GM18498 (cell line): ENCODE measurements at regions not wholly inside any gene's neighbourhood (a gene's known extent, or its start where the extent isn't known, plus 50 kb on each side); places are given as distances from the start of the nearest gene placed in this dataset.
A peak's percentile ranks its signal among the peaks of the same experiment; 100 is the strongest.

ENCODE experiments used
- ATAC-seq: cut with Tn5 transposase; IDR thresholded peaks from one replicate; pipeline ENCODE4 v1.9.1; 2021; ENCODE audit warnings: mild to moderate bottlenecking, moderate library complexity; ENCODE audit not compliant: unreplicated experiment

DNA sequence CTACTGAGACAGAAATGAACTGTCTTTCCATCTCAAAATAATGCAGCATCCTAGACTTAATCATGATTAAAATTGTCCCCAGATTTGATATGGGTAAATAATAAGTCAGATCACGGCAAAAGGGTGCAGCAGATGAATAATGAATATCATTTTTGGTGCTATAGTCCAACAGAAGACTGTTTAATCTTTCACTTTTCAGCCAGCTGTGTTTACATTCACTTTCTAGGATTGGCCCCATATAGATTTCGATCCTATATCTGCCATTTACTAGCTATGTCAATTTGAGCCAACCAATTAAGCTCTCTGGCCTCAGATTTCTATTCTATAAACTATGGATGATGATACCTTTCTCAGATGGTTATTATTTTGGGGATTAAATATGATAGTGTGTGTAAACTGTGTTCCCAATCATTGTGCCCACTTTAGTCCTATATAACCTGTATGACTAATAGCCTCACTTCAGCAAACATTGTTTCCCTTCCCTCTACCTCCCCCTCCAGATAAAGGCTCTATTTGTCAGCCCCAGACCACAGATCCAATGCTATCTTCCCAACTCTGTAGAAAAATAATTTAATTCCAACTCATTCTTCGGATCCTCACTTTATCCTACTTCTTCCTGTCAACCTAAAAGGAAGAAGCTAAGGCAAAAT is 53.6 kb upstream of the NT5E start:
- no peak for ATAC-seq

DNA sequence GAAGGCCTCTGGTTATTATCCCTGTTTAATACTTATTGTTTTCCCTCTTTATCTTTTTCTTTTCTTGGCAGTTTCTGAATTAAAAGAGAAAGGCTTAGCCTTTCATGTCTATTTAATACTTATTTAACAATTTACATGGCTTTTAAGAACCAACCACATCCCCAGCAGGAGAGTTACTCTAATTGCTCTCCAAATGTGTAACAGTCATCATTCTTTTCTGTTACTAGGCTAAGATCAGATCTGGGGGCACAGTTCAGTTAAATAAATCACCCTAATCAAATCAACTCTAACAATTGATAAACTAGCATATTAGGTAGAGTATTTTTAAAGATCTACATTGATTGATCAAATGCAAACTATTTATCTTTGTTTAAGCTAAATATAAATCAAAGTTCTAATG is 54.1 kb upstream of the NT5E start:
- ATAC-seq, result no peak

DNA sequence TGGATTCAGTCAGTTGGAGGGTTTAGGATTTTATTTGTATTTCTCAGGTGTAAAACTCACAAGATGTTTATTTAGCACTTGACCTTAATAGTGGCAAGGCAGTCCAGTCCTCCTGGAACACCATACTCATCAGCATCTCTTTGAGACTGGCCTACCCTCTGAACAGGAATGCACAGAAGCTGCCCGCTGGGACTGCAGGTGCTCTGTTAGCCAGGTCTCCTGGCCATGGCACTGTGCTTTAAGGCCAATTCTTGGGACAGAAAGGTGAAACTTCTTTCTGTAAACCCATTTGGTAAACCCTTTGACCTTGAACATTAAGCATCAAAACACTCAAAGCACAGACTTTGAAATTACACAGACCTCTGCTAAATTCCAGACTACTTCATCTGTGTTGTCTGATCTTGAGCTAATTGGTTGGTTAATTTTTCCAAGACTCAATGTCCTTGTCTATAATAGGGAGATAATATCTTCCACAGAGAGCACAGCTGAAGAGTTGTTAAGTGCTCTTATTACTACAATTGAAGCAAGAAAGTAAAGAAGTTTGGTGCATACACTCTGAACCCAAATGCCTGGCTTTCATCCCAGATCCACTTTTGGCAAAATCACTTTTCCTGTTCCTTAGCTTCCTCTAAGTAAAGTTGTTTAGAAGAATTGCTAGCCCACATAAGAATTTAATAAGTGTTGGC is 54.9 kb upstream of the NT5E start:
- ATAC-seq, result no peak

DNA sequence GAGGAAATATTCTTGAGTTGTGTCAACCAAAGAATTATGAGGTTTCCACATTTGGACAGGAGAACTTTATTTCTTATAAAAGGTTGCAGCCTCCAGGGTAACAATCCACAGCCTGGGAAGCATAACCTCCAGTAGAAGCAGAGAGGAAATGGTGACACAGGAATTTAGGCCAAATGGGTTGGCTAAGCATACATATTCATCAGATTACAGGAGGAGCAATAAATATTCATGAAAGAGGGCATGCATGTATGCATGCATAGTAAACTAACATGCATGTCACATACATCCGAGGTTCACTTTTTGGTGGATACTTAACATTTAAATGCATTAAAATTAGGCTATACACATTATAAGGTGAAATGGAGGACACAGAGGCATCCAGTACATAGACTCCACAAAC is 55.7 kb upstream of the NT5E start:
- ATAC-seq, result no peak

DNA sequence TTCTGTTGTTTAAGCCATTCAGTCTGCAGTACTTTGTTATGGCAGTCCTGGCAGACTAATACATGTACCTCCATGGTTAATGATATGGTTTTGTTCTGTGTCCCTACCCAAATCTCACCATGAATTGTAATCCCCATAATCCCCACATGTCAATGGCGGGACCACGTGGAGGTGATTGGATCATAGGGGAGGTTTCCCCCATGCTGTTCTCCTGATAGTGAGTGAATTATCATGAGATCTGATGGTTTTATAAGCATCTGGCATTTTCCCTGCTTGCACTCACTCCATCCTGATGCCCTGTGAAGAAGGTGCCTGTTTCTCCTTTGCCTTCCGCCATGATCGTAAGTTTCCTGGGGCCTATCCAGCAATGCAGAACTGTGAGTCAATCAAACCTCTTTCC is 57.5 kb upstream of the NT5E start:
- ATAC-seq, result no peak

DNA sequence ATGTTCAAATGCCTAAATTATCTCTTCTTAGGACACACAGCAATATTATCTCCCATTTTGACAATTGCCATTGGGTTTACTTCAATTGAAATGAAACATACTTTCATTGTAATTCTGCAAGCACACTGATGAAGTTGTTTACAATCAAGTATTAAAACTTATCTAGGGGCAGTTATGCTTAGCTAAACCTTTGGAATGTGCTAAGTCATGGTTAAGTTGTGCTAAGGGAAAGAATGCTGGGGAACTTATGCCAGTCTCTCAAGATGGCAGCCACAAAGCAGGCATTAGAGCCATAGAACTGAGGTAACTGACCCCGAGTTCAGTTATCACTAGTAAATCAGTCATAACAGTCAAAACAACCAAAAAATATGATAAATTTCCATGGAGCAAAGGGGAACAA is 59.1 kb upstream of the NT5E start:
- ATAC-seq, result no peak

DNA sequence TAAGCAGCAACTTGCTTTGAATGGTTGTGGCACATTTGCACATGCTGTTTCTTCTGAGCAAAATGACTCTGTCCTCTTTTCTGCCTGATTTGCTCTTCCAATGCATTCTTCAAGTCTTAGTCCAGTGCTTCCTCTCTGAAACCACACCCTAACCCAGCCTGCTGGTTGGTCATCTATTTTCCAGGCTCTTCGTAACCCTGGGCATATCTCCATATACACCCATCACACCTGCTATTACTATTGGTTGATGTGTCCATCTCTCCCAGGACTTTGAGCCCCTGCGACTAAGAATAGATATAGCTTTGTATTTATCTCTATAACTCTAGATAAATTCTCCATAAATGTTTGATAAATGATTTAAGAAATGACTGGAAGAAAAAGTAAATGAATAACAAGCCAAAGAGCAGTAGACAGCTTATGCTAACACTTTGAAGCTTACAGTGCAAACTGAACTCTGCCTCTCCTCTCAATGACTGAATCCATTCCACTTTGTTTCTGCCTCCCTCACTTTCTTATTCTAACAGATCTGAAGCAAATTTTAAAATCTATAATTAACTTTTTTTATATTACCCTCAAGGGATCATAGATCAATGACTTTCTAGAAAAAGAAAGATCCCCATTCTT is 59.7 kb upstream of the NT5E start:
- ATAC-seq, result no peak

DNA sequence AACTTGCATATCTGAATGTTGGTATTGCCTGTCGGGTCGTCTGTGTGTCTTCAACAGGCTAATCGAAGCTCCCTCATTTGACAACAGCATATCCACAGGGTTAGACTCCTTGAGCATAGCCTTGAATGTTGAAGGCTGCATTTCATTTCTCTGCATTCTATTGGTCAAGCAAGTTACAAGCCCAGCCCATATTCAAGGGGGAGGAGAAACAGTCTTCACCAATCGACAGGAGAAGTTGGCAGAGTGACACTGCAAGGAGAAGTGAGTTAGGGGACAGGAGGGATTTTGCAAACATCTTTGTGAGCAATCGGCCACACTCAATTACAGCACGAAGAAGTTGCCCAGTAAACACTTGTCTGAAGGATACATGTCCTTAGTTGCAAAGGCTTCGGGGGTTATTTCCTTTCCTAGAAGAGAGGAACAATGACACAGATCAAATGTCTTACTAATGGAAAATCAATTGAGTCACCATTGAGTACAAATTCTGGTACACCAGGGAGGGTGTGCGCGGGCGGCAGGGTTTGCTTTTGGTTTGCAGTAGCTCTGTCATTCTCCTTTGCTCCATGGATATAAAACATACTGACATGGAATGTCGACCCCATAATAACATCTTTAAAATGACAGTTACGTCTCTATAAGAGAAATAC is 60.6 kb upstream of the NT5E start:
- no peak for ATAC-seq

DNA sequence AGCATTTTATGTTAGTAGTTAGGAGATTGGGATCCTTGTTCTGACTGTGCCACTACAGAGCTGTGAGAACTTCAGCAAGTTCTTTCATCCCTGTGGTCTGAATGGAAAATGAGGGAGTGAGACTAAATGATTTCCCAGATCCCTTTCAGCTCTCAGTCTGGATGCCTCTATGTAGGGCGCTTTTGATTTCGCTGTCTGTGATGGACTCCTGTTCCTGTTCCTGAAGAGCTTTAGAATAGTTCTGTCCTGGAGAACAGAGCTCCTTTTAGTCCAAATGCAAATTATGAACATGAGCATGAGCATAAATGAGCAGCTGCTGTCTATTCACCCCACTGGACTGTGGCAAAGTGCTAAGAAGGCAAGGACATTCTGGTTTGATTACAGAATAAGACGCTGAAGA is 61.4 kb upstream of the NT5E start:
- no peak for ATAC-seq

DNA sequence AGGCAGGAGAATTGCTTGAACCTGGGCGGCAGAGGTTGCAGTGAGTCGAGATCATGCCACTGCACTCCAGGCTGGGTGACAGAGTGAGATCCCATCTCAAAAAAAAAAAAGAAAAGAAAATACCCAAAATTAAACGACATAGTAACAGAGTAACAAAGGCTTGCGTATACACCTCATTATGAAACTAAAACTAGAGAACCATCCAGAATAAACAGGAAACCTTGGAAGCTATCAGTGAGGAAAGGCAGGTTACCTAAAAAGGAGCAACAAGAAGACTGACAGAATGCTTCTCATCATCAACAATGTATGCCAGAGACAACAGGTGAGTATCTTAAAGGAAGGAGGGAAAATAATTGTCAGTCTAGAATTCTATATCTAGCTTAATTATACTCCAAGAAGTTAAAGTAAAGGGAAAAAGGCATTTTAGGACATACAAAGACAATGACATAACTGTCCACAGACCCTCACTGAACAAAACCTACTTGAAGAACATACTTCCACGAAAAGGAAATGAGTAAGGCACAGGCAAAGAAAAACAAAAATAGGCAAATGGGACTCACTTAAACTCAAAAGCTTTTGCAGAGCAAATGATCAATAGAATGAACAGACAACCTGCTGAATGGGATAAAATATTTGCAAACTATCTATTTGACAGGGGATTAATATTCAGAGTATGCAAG is 64.1 kb upstream of the NT5E start:
- ATAC-seq, result no peak

DNA sequence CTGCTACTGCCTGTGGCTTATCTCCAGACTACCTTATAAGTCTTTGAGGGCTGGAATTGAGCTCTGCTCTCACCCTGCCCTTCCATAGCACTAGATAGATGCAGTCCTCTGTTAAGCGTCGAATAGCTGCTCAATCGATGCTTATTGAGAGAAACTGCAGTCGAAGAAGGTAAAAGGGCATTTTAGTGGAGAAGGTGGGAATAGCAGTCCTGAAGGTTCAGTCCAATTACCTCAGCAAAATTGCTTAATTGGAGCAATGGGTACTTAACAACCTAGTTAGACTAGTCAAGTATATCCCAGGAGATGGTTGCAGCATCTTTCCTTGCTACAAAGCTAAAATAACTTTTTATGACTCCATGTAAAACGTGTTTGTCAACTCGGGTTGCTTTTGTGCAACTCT is 66.8 kb upstream of the NT5E start:
- no peak for ATAC-seq

DNA sequence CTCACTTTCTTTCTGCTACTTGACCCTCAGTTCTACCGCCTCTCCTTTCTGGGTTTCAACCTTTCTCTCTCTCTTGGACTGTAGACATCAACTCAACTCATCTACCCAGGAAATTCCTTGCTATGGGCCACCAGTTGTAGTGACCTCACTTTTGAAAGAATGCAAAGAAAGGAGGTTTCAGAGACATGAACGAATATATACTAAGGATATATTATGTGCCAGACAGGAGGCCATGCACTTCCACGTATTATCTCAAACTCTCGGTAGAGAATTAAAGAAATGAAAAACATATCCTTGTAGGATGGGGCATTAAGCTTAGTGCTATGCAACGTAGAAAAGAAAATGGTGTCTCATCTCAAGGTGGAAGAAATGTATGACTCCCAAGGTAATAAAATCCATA is 67.3 kb upstream of the NT5E start:
- no peak for ATAC-seq

DNA sequence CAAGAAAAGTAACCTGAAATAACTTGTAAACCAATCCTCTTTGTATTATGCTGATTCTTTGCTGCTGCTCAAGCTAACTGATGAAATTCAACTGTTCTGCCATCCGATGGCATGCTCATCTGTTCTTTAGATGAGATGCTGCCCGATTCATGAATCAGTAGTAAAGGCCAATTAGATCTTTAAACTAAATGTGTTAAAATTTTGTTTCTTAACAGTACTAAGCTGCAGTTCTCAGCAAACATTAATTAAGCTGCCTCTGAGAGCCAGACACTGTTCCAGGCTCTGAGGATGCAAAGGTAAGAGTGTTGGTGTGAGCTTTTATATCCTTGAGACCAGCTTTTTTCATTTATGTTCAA is 77.0 kb upstream of the NT5E start:
- ATAC-seq, result no peak

DNA sequence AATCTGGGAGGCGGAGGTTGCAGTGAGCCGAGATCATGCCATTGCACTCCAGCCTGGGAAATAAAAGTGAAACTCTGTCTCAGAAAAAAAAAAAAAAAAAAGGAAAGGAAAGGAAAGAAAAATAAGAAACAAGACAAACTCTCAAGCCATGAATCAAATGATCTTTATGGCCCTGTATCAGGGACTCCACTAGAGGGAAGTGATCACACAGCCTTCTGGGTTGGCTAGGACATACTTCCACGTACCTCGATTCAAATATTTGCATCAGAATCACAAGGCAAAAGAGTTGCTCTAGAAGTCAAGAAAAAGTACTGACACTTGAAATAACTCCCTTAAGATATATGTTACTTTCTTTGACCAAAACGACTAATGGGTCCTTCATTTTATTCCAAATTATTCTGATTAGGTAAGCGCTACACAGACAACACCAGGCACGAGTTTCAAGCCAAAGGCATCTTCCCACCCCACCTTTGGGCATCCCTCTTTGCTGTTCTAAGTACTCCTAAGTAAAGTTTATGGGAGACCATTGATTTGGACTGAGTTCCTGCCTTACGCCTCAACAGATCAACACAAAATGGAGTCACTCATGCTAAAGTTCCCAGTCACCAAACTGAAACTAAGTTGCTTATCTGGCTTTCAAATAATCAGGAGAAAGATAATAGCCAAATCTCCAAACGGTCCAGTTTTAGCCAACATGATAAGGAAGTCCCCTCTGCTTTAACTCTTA is 77.5 kb upstream of the NT5E start:
- no peak for ATAC-seq

DNA sequence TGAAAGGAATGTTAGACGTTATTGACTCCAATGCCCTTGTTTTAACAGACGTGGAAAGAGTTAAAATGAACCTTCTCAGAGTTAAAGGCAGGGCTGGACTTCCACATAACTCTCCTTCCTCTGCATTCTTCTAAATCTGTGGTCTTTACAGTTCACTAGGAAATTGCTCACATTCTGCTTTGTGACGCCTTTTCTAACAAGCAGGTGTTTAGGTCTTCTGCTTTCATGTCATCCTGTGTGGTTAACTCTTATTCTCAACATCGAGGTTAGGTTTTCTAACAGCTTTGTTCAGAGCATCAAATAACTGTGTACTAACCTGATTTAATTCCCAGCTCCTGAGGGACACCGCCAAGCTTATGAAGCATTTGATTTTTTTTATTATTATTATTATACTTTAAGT is 81.3 kb upstream of the NT5E start:
- ATAC-seq, result no peak

DNA sequence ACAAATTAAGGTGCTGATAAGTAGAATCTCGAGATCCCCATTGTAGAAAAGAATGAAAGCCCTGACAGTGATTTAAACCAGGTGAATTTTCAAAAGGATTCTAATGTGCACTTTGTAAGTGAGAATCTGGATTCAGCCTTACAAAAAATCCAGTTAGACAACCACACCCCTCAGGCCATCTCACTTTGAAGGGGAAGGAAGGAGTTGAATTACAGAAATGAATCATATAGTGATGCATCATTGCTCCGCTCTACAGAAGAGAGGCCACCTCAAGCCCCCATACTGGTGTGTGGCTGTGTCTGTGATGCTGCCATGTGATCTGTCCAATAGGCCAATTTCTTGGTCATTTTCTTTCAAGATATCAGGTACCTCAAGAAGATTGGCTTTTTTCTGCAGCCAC is 85.5 kb upstream of the NT5E start:
- no peak for ATAC-seq

DNA sequence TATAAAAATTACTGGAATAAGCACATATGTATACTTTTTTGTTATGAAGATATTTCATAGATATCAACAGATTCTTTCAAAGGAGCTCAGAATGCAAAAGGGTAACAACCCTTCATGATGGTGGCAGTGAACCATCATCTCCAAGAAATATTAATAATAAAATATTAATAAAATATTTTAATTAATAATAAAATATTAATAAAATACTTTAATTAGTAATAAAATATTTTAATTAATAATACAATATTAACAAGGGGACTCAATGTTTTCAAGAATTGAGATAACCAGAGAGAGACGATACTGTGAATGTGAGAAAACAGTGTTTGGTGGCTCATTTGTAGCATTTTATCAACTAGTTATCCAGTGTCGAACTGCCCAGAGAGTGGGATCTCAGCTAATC is 86.0 kb upstream of the NT5E start:
- ATAC-seq, result no peak

DNA sequence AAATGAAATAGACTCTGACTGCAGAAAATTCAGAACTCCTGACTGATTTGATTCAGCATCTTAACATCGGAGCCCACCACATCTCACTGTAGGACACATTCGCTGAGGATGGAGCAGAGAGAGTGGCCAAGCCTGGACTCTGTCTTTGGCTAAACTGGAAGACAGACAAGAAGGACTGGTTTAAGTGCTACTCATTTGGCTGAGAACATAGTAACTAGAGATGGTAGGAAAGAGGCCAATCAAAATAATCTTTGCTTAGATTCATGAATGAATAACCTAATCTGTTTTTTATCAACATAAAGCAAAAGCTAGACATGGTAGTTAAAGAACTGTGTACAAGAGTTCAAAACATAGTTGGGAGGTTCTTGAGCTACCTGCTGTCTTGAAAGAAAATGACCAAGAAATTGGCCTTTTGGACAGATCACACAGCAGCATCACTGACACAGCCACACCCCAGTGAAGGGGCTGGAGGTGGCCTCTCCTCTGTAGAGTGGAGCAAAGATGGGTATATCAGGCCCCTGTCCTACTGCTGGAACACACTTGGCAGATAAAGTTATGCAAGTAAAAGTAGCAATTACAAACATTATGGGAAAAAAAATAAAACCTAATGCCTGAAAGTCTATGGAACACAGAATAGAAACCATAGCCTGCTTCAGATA is 87.1 kb upstream of the NT5E start:
- no peak for ATAC-seq

DNA sequence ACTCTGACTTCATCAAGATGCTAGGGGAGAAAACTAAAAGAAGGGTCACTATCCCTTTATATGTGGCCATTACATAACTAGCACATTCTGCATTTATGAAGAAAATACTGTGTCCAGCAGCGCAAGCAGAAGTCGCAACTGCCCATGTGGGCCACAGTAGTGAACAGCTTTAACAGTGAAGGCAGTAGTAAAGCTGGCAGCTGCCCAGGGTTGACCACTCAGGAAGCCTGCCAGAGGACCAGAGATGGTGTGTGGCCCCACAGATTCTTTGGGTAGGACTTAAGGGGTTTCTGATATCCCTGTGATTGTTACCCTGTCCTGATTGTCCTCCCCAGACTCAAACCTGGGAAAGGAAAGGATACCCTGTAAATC is 88.3 kb upstream of the NT5E start:
- no peak for ATAC-seq

DNA sequence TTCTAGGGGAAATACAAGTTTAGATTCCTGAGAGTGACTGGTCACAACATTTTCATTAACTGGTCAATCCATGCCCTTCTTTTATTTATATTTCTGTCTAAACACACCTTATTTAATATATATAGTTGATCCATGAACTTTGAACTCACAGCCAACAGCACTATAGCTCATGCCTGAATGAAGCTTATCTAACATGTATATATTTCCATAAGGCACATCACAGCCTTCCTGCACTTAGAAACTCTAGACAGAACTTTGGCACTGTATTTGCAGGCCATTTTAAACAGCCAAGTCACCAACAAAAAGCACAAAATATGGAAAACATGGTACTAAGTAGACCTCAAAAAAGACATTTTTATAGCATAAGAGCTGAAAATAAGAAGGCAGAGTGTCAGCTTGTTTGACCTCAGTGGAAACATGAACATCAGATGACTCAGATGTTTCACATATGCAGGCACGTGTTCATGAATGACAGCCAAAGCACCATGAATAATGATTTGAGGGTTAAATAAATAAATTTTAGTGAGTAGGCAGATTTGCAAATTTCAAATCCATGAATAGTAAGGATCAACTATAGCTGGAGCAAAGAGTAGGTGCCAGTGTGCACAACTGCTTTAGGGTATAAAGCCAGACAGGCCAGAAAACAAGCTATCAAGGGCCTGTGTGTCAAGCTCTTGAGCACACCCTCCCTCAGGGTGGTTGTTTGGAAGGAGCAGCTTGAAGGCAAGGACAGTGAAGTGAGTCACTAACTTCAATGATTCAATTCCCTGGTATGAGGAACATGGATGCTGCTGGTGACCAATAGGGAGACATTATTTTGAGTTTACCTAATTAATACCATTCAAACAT is 88.9 kb upstream of the NT5E start:
- peak; percentile 78 for ATAC-seq
